Transverse colon (tissue), 4 donors: ENCODE measurements at regions not wholly inside any gene's neighbourhood (a gene's known extent, or its start where the extent isn't known, plus 50 kb on each side); places are given as distances from the start of the nearest gene placed in this dataset.

Source experiments
- CTCF ChIP-seq, 5 experiments: fragments of 200-600 bp in 3 of 5; fragments of 450-650 bp in 2 of 5; sonication (generic) in 3 of 5; IDR thresholded peaks; 1 replicate in 2 of 5; 2 replicates in 3 of 5; pipeline ENCODE4 v1.5.1; 2016 to 2017; ENCODE audit warnings: antibody characterized with exemption in 5 of 5, inconsistent platforms in 3 of 5, mild to moderate bottlenecking in 2 of 5, moderate library complexity in 1 of 5
- EP300 ChIP-seq: sonication (generic); formaldehyde crosslinking; IDR thresholded peaks from one replicate; pipeline ENCODE4 v1.6.1; 2017; ENCODE audit warnings: antibody characterized with exemption, low read depth
- POLR2AphosphoS5 ChIP-seq, 3 donors: sonication (generic); formaldehyde crosslinking; IDR thresholded peaks; one replicate each; pipeline ENCODE4 v1.6.1; 2016; ENCODE audit warnings: antibody characterized with exemption in 3 of 3

DNA sequence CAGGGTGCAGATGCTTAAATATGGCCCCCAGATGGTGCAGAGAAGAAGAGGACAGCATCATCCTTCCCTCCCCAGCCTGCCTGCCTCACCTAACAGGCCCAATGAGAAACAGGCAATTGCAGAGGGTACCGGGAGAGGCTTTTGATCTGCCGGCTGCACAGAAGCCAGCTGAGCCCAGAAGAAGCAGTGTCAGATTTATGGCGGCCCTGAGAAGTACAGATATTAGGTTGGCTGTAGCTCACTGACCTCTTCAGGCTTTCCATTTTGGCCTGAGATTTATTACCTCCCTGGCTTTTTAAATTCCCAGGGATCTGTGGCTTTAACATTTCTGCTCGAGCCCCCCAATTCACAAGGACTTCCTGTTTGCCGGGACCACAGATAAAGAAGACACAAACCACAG is 278.7 kb downstream of the EN1 start:
- TF ChIP-seq POLR2AphosphoS5 (IDR thresholded peaks at IDR 0.05), result no peak
- TF ChIP-seq CTCF (IDR thresholded peaks at IDR 0.05), result no peak
- no peak for TF ChIP-seq EP300
